ENCODE measurements at regions not wholly inside any gene's neighbourhood (a gene's known extent, or its start where the extent isn't known, plus 50 kb on each side); places are given as distances from the start of the nearest gene placed in this dataset.
A peak's percentile ranks its signal among the peaks of the same experiment; 100 is the strongest.

GRCh38 chr9:113653746-113654604 is 190.4 kb downstream of the RGS3 start:
- no peak for TF ChIP-seq EZH2 (IDR thresholded peaks at IDR 0.05; ENCODE audit: low read length)
- TF ChIP-seq CTCF (optimal IDR thresholded peaks at IDR 0.05 in 1 of 3, IDR thresholded peaks at IDR 0.05 in 1 of 3, conservative IDR thresholded peaks at IDR 0.05 in 1 of 3; ENCODE audit: extremely low read depth in 1 of 3, insufficient read depth in 2 of 3, low read length in 3 of 3): no peak
- no peak overlapping the region for H2AFZ ChIP-seq (ENCODE audit: control insufficient read depth, low read length)
- no peak overlapping the region for H3K4me2 ChIP-seq (ENCODE audit: control insufficient read depth, extremely low read depth, insufficient read depth, low read depth, low read length)
- no peaks in the 10 kb centered on the region for H3K79me2 ChIP-seq (ENCODE audit: control insufficient read depth, insufficient read depth, low read length)
- FAIRE-seq (no peak), DNase-seq (ENCODE audit: low read depth, low spot score) (no peak)
- H3K4me1 ChIP-seq (ENCODE audit: control insufficient read depth, extremely low read depth, insufficient read depth, low read length): peaks cover 4% of the 10 kb centered on the region
- no peak overlapping the region for H3K4me3 ChIP-seq (ENCODE audit: control insufficient read depth in 2 of 3, extremely low read depth in 1 of 3, insufficient read depth in 2 of 3, low read depth in 1 of 3, low read length in 3 of 3)
- dilution Hi-C loops (cut with MboI; ENCODE audit: extremely low pct_ligation_motif_present, low sequenced_read_pairs): no loop called here
- H3K27ac ChIP-seq (ENCODE audit: control insufficient read depth, insufficient read depth, low read length): no peak overlapping the region
- no peak overlapping the region for H3K9ac ChIP-seq (ENCODE audit: control insufficient read depth, extremely low read depth, insufficient read depth, low read length)
- peaks cover 2% of the 10 kb centered on the region for H3K27me3 ChIP-seq (ENCODE audit: control insufficient read depth, extremely low read depth, insufficient read depth, low read length)
- H3K9me3 ChIP-seq (ENCODE audit: control insufficient read depth, low read depth, low read length): no peaks in the 10 kb centered on the region
- H3K9me1 ChIP-seq (ENCODE audit: control insufficient read depth, extremely low read depth, insufficient read depth, low read length): peaks cover 3% of the 10 kb centered on the region
- no peaks in the 10 kb centered on the region for H4K20me1 ChIP-seq (ENCODE audit: control insufficient read depth, extremely low read depth, insufficient read depth, low read length)
- H3K36me3 ChIP-seq (ENCODE audit: control insufficient read depth in 2 of 2, extremely low read depth in 1 of 2, insufficient read depth in 2 of 2, low read length in 2 of 2): no peaks in the 10 kb centered on the region

- dilution Hi-C loops (cut with MboI; ENCODE audit: extremely low pct_ligation_motif_present, low sequenced_read_pairs): no loop called here
- H3K27ac ChIP-seq (ENCODE audit: control insufficient read depth, insufficient read depth, low read length): no peak overlapping the region
- no peak overlapping the region for H3K4me2 ChIP-seq (ENCODE audit: control insufficient read depth, extremely low read depth, insufficient read depth, low read depth, low read length)
- H3K36me3 ChIP-seq (ENCODE audit: control insufficient read depth in 2 of 2, extremely low read depth in 1 of 2, insufficient read depth in 2 of 2, low read length in 2 of 2): no peaks in the 10 kb centered on the region
- H3K4me1 ChIP-seq (ENCODE audit: control insufficient read depth, extremely low read depth, insufficient read depth, low read length): peaks cover 4% of the 10 kb centered on the region
- no peak overlapping the region for H3K9ac ChIP-seq (ENCODE audit: control insufficient read depth, extremely low read depth, insufficient read depth, low read length)
- TF ChIP-seq EZH2 (IDR thresholded peaks at IDR 0.05; ENCODE audit: low read length) (no peak), CTCF (optimal IDR thresholded peaks at IDR 0.05 in 1 of 3, IDR thresholded peaks at IDR 0.05 in 1 of 3, conservative IDR thresholded peaks at IDR 0.05 in 1 of 3; ENCODE audit: extremely low read depth in 1 of 3, insufficient read depth in 2 of 3, low read length in 3 of 3) (no peak)
- H3K79me2 ChIP-seq (ENCODE audit: control insufficient read depth, insufficient read depth, low read length): no peaks in the 10 kb centered on the region
- H3K4me3 ChIP-seq (ENCODE audit: control insufficient read depth in 2 of 3, extremely low read depth in 1 of 3, insufficient read depth in 2 of 3, low read depth in 1 of 3, low read length in 3 of 3): no peak overlapping the region
- H3K9me3 ChIP-seq (ENCODE audit: control insufficient read depth, low read depth, low read length): no peaks in the 10 kb centered on the region
- peak overlapping the region; percentile 67 for H2AFZ ChIP-seq (ENCODE audit: control insufficient read depth, low read length)
- no peak for DNase-seq (ENCODE audit: low read depth, low spot score)
- FAIRE-seq: no peak
- peaks cover 2% of the 10 kb centered on the region for H3K27me3 ChIP-seq (ENCODE audit: control insufficient read depth, extremely low read depth, insufficient read depth, low read length)
- no peaks in the 10 kb centered on the region for H4K20me1 ChIP-seq (ENCODE audit: control insufficient read depth, extremely low read depth, insufficient read depth, low read length)
- H3K9me1 ChIP-seq (ENCODE audit: control insufficient read depth, extremely low read depth, insufficient read depth, low read length): peaks cover 3% of the 10 kb centered on the region
These were observed 191.3 kb downstream of the RGS3 start for GRCh38 chr9:113654605-113655428.

Data from keratinocyte (primary cell).